SK-N-SH (cell line): ENCODE measurements at regions not wholly inside any gene's neighbourhood (a gene's known extent, or its start where the extent isn't known, plus 50 kb on each side); places are given as distances from the start of the nearest gene placed in this dataset.

ENCODE experiments used
- CTCF ChIA-PET: fragments of 300-600, 350-600 bp; formaldehyde crosslinking; extraction: SDS; loops from one replicate; lab custom pipeline; 2021; lab: Yijun Ruan, JAX
- POLR2A ChIA-PET: fragments of 350-600 bp; sonication (Branson Sonifier 250); formaldehyde crosslinking; extraction: SDS; loops from one replicate; lab custom pipeline; 2020; ENCODE audit warnings: antibody characterized with exemption, inconsistent platforms; lab: Yijun Ruan, JAX
- DNase-seq: peaks from one replicate; pipeline ENCODE4 v3.0.0; 2012
- H2AFZ ChIP-seq: fragments of 200-600 bp; sonication (generic); 2 replicates; pipeline ENCODE4 v1.8.1; 2016; ENCODE audit warnings: antibody characterized with exemption, mild to moderate bottlenecking, low read depth
- H3F3A ChIP-seq: fragments of 200-600 bp; sonication (generic); replicated peaks from 2 replicates; pipeline ENCODE3; 2016; ENCODE audit warnings: antibody characterized with exemption, mild to moderate bottlenecking; ENCODE audit not compliant: insufficient read depth
- H3K27ac ChIP-seq, 2 experiments: fragments of 200-500 bp in 1 of 2; fragments of 200-600 bp in 1 of 2; sonication (Bioruptor generic) in 1 of 2; sonication (generic), shearing (Covaris generic) in 1 of 2; 2 replicates each; pipeline versions ENCODE4 v1.5.1 to v1.6.1; 2014 to 2016; ENCODE audit warnings: low read depth in 2 of 2, inconsistent platforms in 1 of 2, low read length in 1 of 2, mild to moderate bottlenecking in 1 of 2, mixed read lengths in 1 of 2
- H3K27me3 ChIP-seq: fragments of 200-600 bp; sonication (generic), shearing (Covaris generic); 2 replicates; pipeline ENCODE4 v1.6.1; 2016; ENCODE audit warnings: mixed run types; ENCODE audit not compliant: insufficient read depth
- H3K36me3 ChIP-seq, 2 experiments: fragments of 200-500 bp in 1 of 2; fragments of 200-600 bp in 1 of 2; sonication (Bioruptor generic) in 1 of 2; sonication (generic) in 1 of 2; replicated peaks in 1 of 2; 2 replicates each; pipeline versions ENCODE3 to v1.5.1; 2014 to 2016; ENCODE audit warnings: low read length in 1 of 2, mild to moderate bottlenecking in 1 of 2; ENCODE audit not compliant: insufficient read depth in 2 of 2, control insufficient read depth in 1 of 2
- H3K4me1 ChIP-seq, 2 experiments: fragments of 200-500 bp in 1 of 2; fragments of 200-600 bp in 1 of 2; sonication (Bioruptor generic) in 1 of 2; sonication (generic), shearing (Covaris generic) in 1 of 2; 2 replicates each; pipeline versions ENCODE4 v1.5.1 to v1.6.1; 2014 to 2016; ENCODE audit warnings: low read depth in 1 of 2, low read length in 1 of 2, mixed run types in 1 of 2; ENCODE audit not compliant: insufficient read depth in 2 of 2, control insufficient read depth in 1 of 2
- H3K4me2 ChIP-seq: fragments of 200-600 bp; sonication (generic), shearing (Covaris generic); 2 replicates; pipeline ENCODE4 v1.6.1; 2017; ENCODE audit warnings: mixed run types
- H3K4me3 ChIP-seq, 2 experiments: fragments of 200-500 bp in 1 of 2; fragments of 200-600 bp in 1 of 2; sonication (Bioruptor generic) in 1 of 2; sonication (generic), shearing (Covaris generic) in 1 of 2; 2 replicates each; pipeline versions ENCODE4 v1.5.1 to v1.8.1; 2014 to 2016; ENCODE audit warnings: low read depth in 2 of 2, inconsistent platforms in 1 of 2, low read length in 1 of 2, mild to moderate bottlenecking in 1 of 2, mixed read lengths in 1 of 2, moderate library complexity in 1 of 2
- H3K79me2 ChIP-seq: fragments of 200-600 bp; sonication (generic); 2 replicates; pipeline ENCODE4 v1.8.1; 2017; ENCODE audit warnings: mild to moderate bottlenecking; ENCODE audit not compliant: insufficient read depth
- H3K9ac ChIP-seq: fragments of 200-600 bp; sonication (generic); 2 replicates; pipeline ENCODE4 v1.6.1; 2017; ENCODE audit warnings: mixed run types
- H3K9me2 ChIP-seq: fragments of 200-600 bp; sonication (generic); 2 replicates; pipeline ENCODE4 v1.6.1; 2017; ENCODE audit warnings: mixed run types
- H3K9me3 ChIP-seq: fragments of 200-600 bp; sonication (generic); 2 replicates; pipeline ENCODE4 v1.6.1; 2017; ENCODE audit warnings: mixed run types, mild to moderate bottlenecking, moderate library complexity
- H4K20me1 ChIP-seq: fragments of 200-600 bp; sonication (generic); 2 replicates; pipeline ENCODE4 v1.6.1; 2017; ENCODE audit warnings: mild to moderate bottlenecking, mixed run types; ENCODE audit not compliant: insufficient read depth
- CHD2 ChIP-seq: fragments of 150-350 bp; IDR thresholded peaks from 2 replicates; pipeline ENCODE4 v1.6.1; 2018; ENCODE audit warnings: low read length; ENCODE audit not compliant: partially characterized antibody
- EP300 ChIP-seq, 2 experiments: IDR thresholded peaks; 2 replicates each; pipeline versions ENCODE4 v1.4.0 to v1.6.1; 2012; ENCODE audit warnings: borderline replicate concordance in 1 of 2, low read depth in 1 of 2, low read length in 1 of 2
- EZH2phosphoT487 ChIP-seq: fragments of 200-600 bp; sonication (generic); IDR thresholded peaks from 2 replicates; pipeline ENCODE4 v1.6.1; 2017; ENCODE audit warnings: low read depth, mixed run types, mild to moderate bottlenecking, antibody characterized with exemption, moderate library complexity, borderline replicate concordance
- FOSL2 ChIP-seq: IDR thresholded peaks from 2 replicates; pipeline ENCODE4 v1.4.0; 2012; ENCODE audit warnings: low read depth, mild to moderate bottlenecking, moderate library complexity, borderline replicate concordance
- FOXM1 ChIP-seq: IDR thresholded peaks from 2 replicates; pipeline ENCODE4 v1.4.0; 2012; ENCODE audit warnings: low read depth, mild to moderate bottlenecking
- GABPA ChIP-seq: IDR thresholded peaks from 2 replicates; pipeline ENCODE4 v1.4.0; 2012; ENCODE audit warnings: low read depth, mild to moderate bottlenecking
- MXI1 ChIP-seq: IDR thresholded peaks from 2 replicates; pipeline ENCODE4 v1.6.1; 2012; ENCODE audit warnings: mild to moderate bottlenecking, low read depth, low read length, improper control_type of control experiment
- NFIC ChIP-seq: IDR thresholded peaks from 2 replicates; pipeline ENCODE4 v1.4.0; 2012; ENCODE audit warnings: borderline replicate concordance
- NRF1 ChIP-seq: IDR thresholded peaks from 2 replicates; pipeline ENCODE4 v1.6.1; 2012; ENCODE audit warnings: low read depth, mild to moderate bottlenecking, low read length
- POLR2AphosphoS5 ChIP-seq: IDR thresholded peaks from 2 replicates; pipeline ENCODE4 v1.6.1; 2012; ENCODE audit warnings: low read depth, low read length
- RAD21 ChIP-seq: IDR thresholded peaks from 2 replicates; pipeline ENCODE4 v1.6.1; 2012; ENCODE audit warnings: mild to moderate bottlenecking, low read length
- RCOR1 ChIP-seq: fragments of 150-350 bp; IDR thresholded peaks from 2 replicates; pipeline ENCODE4 v1.6.1; 2017; ENCODE audit warnings: antibody characterized with exemption, low read length
- SIN3A ChIP-seq: IDR thresholded peaks from 2 replicates; pipeline ENCODE4 v1.6.1; 2012; ENCODE audit warnings: low read depth, mild to moderate bottlenecking, low read length, moderate library complexity, borderline replicate concordance
- TAF1 ChIP-seq: IDR thresholded peaks from 2 replicates; pipeline ENCODE4 v1.6.1; 2012; ENCODE audit warnings: low read depth, mild to moderate bottlenecking, low read length, moderate library complexity, borderline replicate concordance
- TCF12 ChIP-seq: IDR thresholded peaks from 2 replicates; pipeline ENCODE4 v1.4.0; 2012
- YY1 ChIP-seq: IDR thresholded peaks from 2 replicates; pipeline ENCODE4 v1.4.0; 2012; ENCODE audit warnings: low read depth, mild to moderate bottlenecking
- WGBS: methylation state at CpG from one replicate; pipeline ENCODE4 v1.1.6; 2017; ENCODE audit warnings: low lambda C conversion rate; 5-methylcytosine and 5-hydroxymethylcytosine counted together
- TF ChIP-seq, protein P1 (sequence below): IDR thresholded peaks from 2 replicates; pipeline ENCODE4 v1.4.0; 2012; ENCODE audit warnings: low read depth
- TF ChIP-seq, protein P2 (sequence below): IDR thresholded peaks from 2 replicates; pipeline ENCODE4 v1.4.0; 2012; ENCODE audit warnings: low read depth, borderline replicate concordance
- TF ChIP-seq, protein P3 (sequence below): fragments of 200-600 bp; sonication (generic); IDR thresholded peaks from 2 replicates; pipeline ENCODE4 v1.6.1; 2017; ENCODE audit warnings: antibody characterized with exemption, mild to moderate bottlenecking, moderate library complexity
- TF ChIP-seq, protein P4 (sequence below): IDR thresholded peaks from 2 replicates; pipeline ENCODE4 v1.4.0; 2012; ENCODE audit warnings: low read depth, borderline replicate concordance
- TF ChIP-seq, protein P5 (sequence below): fragments of 150-350 bp; IDR thresholded peaks from 2 replicates; pipeline ENCODE4 v1.6.1; 2017; ENCODE audit warnings: antibody characterized with exemption, low read length, low read depth, borderline replicate concordance

DNA sequence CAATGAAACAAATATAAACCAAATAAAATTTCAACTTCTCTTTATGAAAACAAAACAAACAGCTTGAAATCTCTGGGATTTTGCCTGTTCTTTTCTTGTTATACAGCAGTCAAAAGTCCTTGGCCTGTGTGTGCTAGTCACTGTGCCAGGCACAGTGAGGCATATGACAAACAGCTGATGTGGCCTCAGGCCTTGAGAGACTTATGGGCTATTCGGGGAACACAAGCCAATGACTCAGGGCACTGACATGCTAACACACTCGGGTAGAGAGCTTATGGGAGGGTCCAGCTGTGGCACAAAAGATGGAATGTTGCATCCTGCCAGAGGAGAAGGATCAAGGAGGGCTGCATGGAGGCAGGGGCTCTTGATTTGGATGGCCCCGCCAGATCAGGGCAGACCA, 95.4 kb upstream of the NKX2-2 start:
- Histone ChIP-seq H3K36me3 (no peaks in the 10 kb centered on the region), H3K9me2 (no peaks in the 10 kb centered on the region), H3K9ac (no peak overlapping the region), H3K9me3 (0 out of 2 replicates have a peak, but pooled peaks cover 5% of the 10 kb centered on the region), H3K4me1 (no peaks in the 10 kb centered on the region; a peak in 1 of 4 replicates), H3F3A (no peaks in the 10 kb centered on the region), H4K20me1 (no peaks in the 10 kb centered on the region), H3K4me3 (no peak overlapping the region), H3K27ac (no peak overlapping the region), H3K27me3 (peaks cover 4% of the 10 kb centered on the region; the same call in 1 of the 2 replicates), H2AFZ (no peak overlapping the region), H3K79me2 (no peaks in the 10 kb centered on the region), H3K4me2 (no peak overlapping the region)
- WGBS = 10% methylated on average over 3 of the region's 3 CpGs
- ChIA-PET POLR2A (no interaction called here), CTCF (interaction anchor here (1.4 to 2.9 kb wide), 2 partner anchors 38 to 772 kb away, joined by 4 to 9 read pairs; no protein-coding TSS in a partner anchor)
- DNase-seq = no peak
- TF ChIP-seq SIN3A (no peak), NRF1 (no peak), MXI1 (no peak), FOSL2 (no peak), RAD21 (no peak), YY1 (no peak), CHD2 (no peak), TCF12 (no peak), FOXM1 (no peak)
- TF ChIP-seq, protein P1, sequence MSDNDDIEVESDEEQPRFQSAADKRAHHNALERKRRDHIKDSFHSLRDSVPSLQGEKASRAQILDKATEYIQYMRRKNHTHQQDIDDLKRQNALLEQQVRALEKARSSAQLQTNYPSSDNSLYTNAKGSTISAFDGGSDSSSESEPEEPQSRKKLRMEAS = no peak

DNA sequence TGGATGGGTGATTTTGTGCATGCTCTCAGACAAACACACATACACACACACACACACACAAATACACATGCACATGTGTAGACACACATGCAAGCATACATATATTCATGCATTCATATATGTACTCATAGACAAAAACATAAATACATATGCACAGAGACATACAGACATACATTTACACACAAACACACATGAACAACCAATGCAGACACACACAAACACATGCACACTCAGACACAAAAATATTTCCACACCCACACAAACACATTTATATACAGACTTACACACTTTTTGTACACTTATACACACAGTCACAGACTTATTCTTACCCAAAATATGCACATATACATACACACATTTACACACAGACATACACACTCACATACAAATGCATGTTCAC, 94.9 kb upstream of the NKX2-2 start:
- ChIA-PET CTCF (interaction anchor here (1.4 to 2.9 kb wide), 2 partner anchors 37 to 771 kb away, joined by 4 to 9 read pairs; no protein-coding TSS in a partner anchor), POLR2A (no interaction called here)
- no peaks in the 10 kb centered on the region for H3K9me2 ChIP-seq
- no peak overlapping the region for H3K9ac ChIP-seq
- H3K4me3 ChIP-seq = no peak overlapping the region
- H2AFZ ChIP-seq = no peak overlapping the region
- H4K20me1 ChIP-seq = no peaks in the 10 kb centered on the region
- H3K27ac ChIP-seq = no peak overlapping the region
- H3K4me2 ChIP-seq = peak overlapping the region; percentile 40; the same call in 1 of the 2 replicates
- 0 out of 2 replicates have a peak, but pooled peaks cover 5% of the 10 kb centered on the region for H3K9me3 ChIP-seq
- no peaks in the 10 kb centered on the region for H3K79me2 ChIP-seq
- H3K36me3 ChIP-seq = no peaks in the 10 kb centered on the region
- DNase-seq = no peak
- no peaks in the 10 kb centered on the region; a peak in 1 of 4 replicates for H3K4me1 ChIP-seq
- H3F3A ChIP-seq = no peaks in the 10 kb centered on the region
- no peaks in the 10 kb centered on the region; the same call in 1 of the 2 replicates for H3K27me3 ChIP-seq
- TF ChIP-seq SIN3A = no peak
- no peak for TF ChIP-seq GABPA
- TF ChIP-seq RAD21 = no peak
- TF ChIP-seq, protein P2, sequence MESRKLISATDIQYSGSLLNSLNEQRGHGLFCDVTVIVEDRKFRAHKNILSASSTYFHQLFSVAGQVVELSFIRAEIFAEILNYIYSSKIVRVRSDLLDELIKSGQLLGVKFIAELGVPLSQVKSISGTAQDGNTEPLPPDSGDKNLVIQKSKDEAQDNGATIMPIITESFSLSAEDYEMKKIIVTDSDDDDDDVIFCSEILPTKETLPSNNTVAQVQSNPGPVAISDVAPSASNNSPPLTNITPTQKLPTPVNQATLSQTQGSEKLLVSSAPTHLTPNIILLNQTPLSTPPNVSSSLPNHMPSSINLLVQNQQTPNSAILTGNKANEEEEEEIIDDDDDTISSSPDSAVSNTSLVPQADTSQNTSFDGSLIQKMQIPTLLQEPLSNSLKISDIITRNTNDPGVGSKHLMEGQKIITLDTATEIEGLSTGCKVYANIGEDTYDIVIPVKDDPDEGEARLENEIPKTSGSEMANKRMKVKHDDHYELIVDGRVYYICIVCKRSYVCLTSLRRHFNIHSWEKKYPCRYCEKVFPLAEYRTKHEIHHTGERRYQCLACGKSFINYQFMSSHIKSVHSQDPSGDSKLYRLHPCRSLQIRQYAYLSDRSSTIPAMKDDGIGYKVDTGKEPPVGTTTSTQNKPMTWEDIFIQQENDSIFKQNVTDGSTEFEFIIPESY = no peak
- TF ChIP-seq EZH2phosphoT487 = no peak
- no peak for TF ChIP-seq POLR2AphosphoS5
- no peak for TF ChIP-seq FOSL2
- TF ChIP-seq, protein P3, sequence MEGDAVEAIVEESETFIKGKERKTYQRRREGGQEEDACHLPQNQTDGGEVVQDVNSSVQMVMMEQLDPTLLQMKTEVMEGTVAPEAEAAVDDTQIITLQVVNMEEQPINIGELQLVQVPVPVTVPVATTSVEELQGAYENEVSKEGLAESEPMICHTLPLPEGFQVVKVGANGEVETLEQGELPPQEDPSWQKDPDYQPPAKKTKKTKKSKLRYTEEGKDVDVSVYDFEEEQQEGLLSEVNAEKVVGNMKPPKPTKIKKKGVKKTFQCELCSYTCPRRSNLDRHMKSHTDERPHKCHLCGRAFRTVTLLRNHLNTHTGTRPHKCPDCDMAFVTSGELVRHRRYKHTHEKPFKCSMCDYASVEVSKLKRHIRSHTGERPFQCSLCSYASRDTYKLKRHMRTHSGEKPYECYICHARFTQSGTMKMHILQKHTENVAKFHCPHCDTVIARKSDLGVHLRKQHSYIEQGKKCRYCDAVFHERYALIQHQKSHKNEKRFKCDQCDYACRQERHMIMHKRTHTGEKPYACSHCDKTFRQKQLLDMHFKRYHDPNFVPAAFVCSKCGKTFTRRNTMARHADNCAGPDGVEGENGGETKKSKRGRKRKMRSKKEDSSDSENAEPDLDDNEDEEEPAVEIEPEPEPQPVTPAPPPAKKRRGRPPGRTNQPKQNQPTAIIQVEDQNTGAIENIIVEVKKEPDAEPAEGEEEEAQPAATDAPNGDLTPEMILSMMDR = no peak
- TF ChIP-seq MXI1 = no peak
- TF ChIP-seq TAF1 = no peak
- TF ChIP-seq RCOR1 = no peak
- TF ChIP-seq NFIC = no peak
- TF ChIP-seq, protein P4, sequence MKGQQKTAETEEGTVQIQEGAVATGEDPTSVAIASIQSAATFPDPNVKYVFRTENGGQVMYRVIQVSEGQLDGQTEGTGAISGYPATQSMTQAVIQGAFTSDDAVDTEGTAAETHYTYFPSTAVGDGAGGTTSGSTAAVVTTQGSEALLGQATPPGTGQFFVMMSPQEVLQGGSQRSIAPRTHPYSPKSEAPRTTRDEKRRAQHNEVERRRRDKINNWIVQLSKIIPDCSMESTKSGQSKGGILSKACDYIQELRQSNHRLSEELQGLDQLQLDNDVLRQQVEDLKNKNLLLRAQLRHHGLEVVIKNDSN = no peak
- no peak for TF ChIP-seq EP300 (IDR thresholded peaks at IDR 0.05; ENCODE audit: borderline replicate concordance in 1 of 2, low read depth in 1 of 2, low read length in 1 of 2)
- no peak for TF ChIP-seq FOXM1
- TF ChIP-seq, protein P5, sequence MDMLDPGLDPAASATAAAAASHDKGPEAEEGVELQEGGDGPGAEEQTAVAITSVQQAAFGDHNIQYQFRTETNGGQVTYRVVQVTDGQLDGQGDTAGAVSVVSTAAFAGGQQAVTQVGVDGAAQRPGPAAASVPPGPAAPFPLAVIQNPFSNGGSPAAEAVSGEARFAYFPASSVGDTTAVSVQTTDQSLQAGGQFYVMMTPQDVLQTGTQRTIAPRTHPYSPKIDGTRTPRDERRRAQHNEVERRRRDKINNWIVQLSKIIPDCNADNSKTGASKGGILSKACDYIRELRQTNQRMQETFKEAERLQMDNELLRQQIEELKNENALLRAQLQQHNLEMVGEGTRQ = no peak
